ENCODE measurements at regions not wholly inside any gene's neighbourhood (a gene's known extent, or its start where the extent isn't known, plus 50 kb on each side); places are given as distances from the start of the nearest gene placed in this dataset.

- peak overlapping the region in 2 of 3 experiments; percentile 18 to 70 for H3K27ac Mint-ChIP-seq
- H3K27me3 Mint-ChIP-seq (ENCODE audit: low read depth) = peaks cover 21% of the 10 kb centered on the region
- no peak for TF ChIP-seq CTCF (IDR thresholded peaks at IDR 0.05; ENCODE audit: unreplicated experiment in 3 of 3)
Measured at GRCh38 chr2:37857575-37858399, 67.3 kb upstream of the RMDN2 start.

GRCh38 chr2:37858400-37858711, 66.7 kb upstream of the RMDN2 start:
- TF ChIP-seq CTCF (IDR thresholded peaks at IDR 0.05; ENCODE audit: unreplicated experiment in 3 of 3) = no peak
- Mint-ChIP-seq H3K9me3 (peaks cover 7% of the 10 kb centered on the region), H3K27ac (peak overlapping the region in 2 of 3 experiments; percentile 44 to 70)

More at GRCh38 chr2:37857575-37858399, 67.3 kb upstream of the RMDN2 start:
- Mint-ChIP-seq H3K36me3 (ENCODE audit: low read depth) (peaks cover 3% of the 10 kb centered on the region), H3K4me3 (no peak overlapping the region), H3K4me1 (peaks cover 14% of the 10 kb centered on the region), H3K9me3 (peaks cover 7% of the 10 kb centered on the region)

GRCh38 chr2:37858725-37859267, 66.3 kb upstream of the RMDN2 start:
- Mint-ChIP-seq H3K27me3 (ENCODE audit: low read depth) (peaks cover 26% of the 10 kb centered on the region), H3K9me3 (peaks cover 7% of the 10 kb centered on the region), H3K4me1 (peaks cover 14% of the 10 kb centered on the region), H3K36me3 (ENCODE audit: low read depth) (peaks cover 3% of the 10 kb centered on the region), H3K4me3 (no peak overlapping the region), H3K27ac (peak overlapping the region in 2 of 3 experiments; percentile 44 to 70)
- no peak for TF ChIP-seq CTCF (IDR thresholded peaks at IDR 0.05; ENCODE audit: unreplicated experiment in 3 of 3)

More at GRCh38 chr2:37858400-37858711, 66.7 kb upstream of the RMDN2 start:
- Mint-ChIP-seq H3K36me3 (ENCODE audit: low read depth) (peaks cover 3% of the 10 kb centered on the region), H3K27me3 (ENCODE audit: low read depth) (peaks cover 27% of the 10 kb centered on the region), H3K4me3 (no peak overlapping the region), H3K4me1 (peaks cover 14% of the 10 kb centered on the region)

GRCh38 chr2:37862620-37863019, 62.5 kb upstream of the RMDN2 start:
- peaks cover 23% of the 10 kb centered on the region for H3K4me1 Mint-ChIP-seq
- TF ChIP-seq CTCF (IDR thresholded peaks at IDR 0.05; ENCODE audit: unreplicated experiment in 3 of 3) = no peak
- H3K27me3 Mint-ChIP-seq (ENCODE audit: low read depth) = peaks cover 10% of the 10 kb centered on the region
- H3K4me3 Mint-ChIP-seq = no peak overlapping the region
- peaks cover 10% of the 10 kb centered on the region for H3K9me3 Mint-ChIP-seq
- no peak overlapping the region for H3K27ac Mint-ChIP-seq
- H3K36me3 Mint-ChIP-seq (ENCODE audit: low read depth) = peaks cover 3% of the 10 kb centered on the region

- no peak for TF ChIP-seq CTCF (IDR thresholded peaks at IDR 0.05; ENCODE audit: unreplicated experiment in 3 of 3)
- H3K4me1 Mint-ChIP-seq = peaks cover 17% of the 10 kb centered on the region
- peaks cover 10% of the 10 kb centered on the region for H3K9me3 Mint-ChIP-seq
- H3K36me3 Mint-ChIP-seq (ENCODE audit: low read depth) = peaks cover 3% of the 10 kb centered on the region
- no peak overlapping the region for H3K4me3 Mint-ChIP-seq
- H3K27ac Mint-ChIP-seq = no peak overlapping the region
- peaks cover 10% of the 10 kb centered on the region for H3K27me3 Mint-ChIP-seq (ENCODE audit: low read depth)
Measured at GRCh38 chr2:37864217-37864616, 60.9 kb upstream of the RMDN2 start.

Data from nephron (organoid).